Right lobe of liver (tissue), 4 donors: ENCODE measurements at regions not wholly inside any gene's neighbourhood (a gene's known extent, or its start where the extent isn't known, plus 50 kb on each side); places are given as distances from the start of the nearest gene placed in this dataset.

ENCODE experiments used
- POLR2A ChIP-seq: fragments of 450-650 bp; IDR thresholded peaks from one replicate; pipeline ENCODE4 v1.6.1; 2017; ENCODE audit warnings: antibody characterized with exemption, mild to moderate bottlenecking
- TF ChIP-seq, protein P1 (sequence below), 4 donors: fragments of 200-600 bp in 3 of 4; fragments of 450-650 bp in 1 of 4; IDR thresholded peaks; one replicate each; pipeline versions ENCODE4 v1.5.1 to v1.8.0; 2016 to 2022; ENCODE audit warnings: antibody characterized with exemption in 4 of 4, mild to moderate bottlenecking in 2 of 4
- donor health status: DM: no; HTN: no; CAD: no.
- donor health status: DM: no; HTN: no; CAD: no.
- donor health status: DM: no; HTN: yes; CAD: no.

GRCh38 chrX:87265518-87265917, 252.1 kb upstream of the KLHL4 start:
- TF ChIP-seq, protein P1, sequence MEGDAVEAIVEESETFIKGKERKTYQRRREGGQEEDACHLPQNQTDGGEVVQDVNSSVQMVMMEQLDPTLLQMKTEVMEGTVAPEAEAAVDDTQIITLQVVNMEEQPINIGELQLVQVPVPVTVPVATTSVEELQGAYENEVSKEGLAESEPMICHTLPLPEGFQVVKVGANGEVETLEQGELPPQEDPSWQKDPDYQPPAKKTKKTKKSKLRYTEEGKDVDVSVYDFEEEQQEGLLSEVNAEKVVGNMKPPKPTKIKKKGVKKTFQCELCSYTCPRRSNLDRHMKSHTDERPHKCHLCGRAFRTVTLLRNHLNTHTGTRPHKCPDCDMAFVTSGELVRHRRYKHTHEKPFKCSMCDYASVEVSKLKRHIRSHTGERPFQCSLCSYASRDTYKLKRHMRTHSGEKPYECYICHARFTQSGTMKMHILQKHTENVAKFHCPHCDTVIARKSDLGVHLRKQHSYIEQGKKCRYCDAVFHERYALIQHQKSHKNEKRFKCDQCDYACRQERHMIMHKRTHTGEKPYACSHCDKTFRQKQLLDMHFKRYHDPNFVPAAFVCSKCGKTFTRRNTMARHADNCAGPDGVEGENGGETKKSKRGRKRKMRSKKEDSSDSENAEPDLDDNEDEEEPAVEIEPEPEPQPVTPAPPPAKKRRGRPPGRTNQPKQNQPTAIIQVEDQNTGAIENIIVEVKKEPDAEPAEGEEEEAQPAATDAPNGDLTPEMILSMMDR (IDR thresholded peaks at IDR 0.05) = no peak
- TF ChIP-seq POLR2A = no peak
